GM12878 (cell line): ENCODE measurements at regions not wholly inside any gene's neighbourhood (a gene's known extent, or its start where the extent isn't known, plus 50 kb on each side); places are given as distances from the start of the nearest gene placed in this dataset.

Experiments
- ATAC-seq: fragments of 200-7000 bp; cut with Tn5 transposase; 3 replicates; pipeline ENCODE4 v1.9.1; 2020; ENCODE audit warnings: mild to moderate bottlenecking, moderate library complexity
- BruUV-seq: library from RNA; stranded (reverse); fragments of 400-500 nt; replicated peaks from 2 replicates; lab custom pipeline; 2021; lab: Mats Ljungman, UMichigan
- CTCF ChIA-PET: fragments of 300-600 bp; sonication (Branson Sonifier 250); formaldehyde crosslinking; extraction: SDS; loops from one replicate; lab custom pipeline; 2021; ENCODE audit warnings: inconsistent platforms; lab: Yijun Ruan, JAX
- POLR2A ChIA-PET: fragments of 350-600 bp; formaldehyde crosslinking; extraction: SDS; loops from one replicate; lab custom pipeline; 2021; ENCODE audit warnings: inconsistent platforms; lab: Charles Lee
- RAD21 ChIA-PET: fragments of 300-600 bp; sonication (Branson Sonifier 250); formaldehyde crosslinking; loops from one replicate; lab custom pipeline; 2023; ENCODE audit warnings: antibody characterized with exemption; ENCODE audit not compliant: unreplicated experiment; lab: Charles Lee
- SMC1A ChIA-PET: fragments of 300-600 bp; sonication (Branson Sonifier 250); formaldehyde crosslinking; loops from one replicate; lab custom pipeline; 2023; ENCODE audit not compliant: unreplicated experiment, uncharacterized antibody; lab: Charles Lee
- DNase-seq: peaks from one replicate; pipeline ENCODE4 v3.0.0-alpha.2; 2011; ENCODE audit warnings: low read depth, low spot score
- FAIRE-seq: peaks from 3 replicates; lab custom pipeline; 2011; peaks lifted over from hg19 to GRCh38; lab: Jason Lieb, UNC
- H2AFZ ChIP-seq: 2 replicates; pipeline ENCODE4 v1.6.0; 2011; ENCODE audit warnings: low read depth, low read length, control low read depth; ENCODE audit not compliant: control insufficient read depth
- H3K27ac ChIP-seq: 2 replicates; pipeline ENCODE4 v1.5.1; 2011; ENCODE audit warnings: control low read depth; ENCODE audit not compliant: control insufficient read depth, insufficient read depth
- H3K27me3 ChIP-seq, 2 experiments: replicated peaks in 1 of 2; 2 replicates each; pipeline versions ENCODE4 v1.6.0 to v1.6.1; 2011; ENCODE audit warnings: low read length in 1 of 2; ENCODE audit not compliant: control insufficient read depth in 2 of 2, insufficient read depth in 2 of 2
- H3K36me3 ChIP-seq, 2 experiments: 2 replicates each; pipeline ENCODE4 v1.5.1; 2011; ENCODE audit warnings: low read length in 1 of 2; ENCODE audit not compliant: control insufficient read depth in 2 of 2, insufficient read depth in 2 of 2
- H3K4me1 ChIP-seq: 2 replicates; pipeline ENCODE4 v1.6.1; 2011; ENCODE audit warnings: mild to moderate bottlenecking, low read length, moderate library complexity, mixed read lengths; ENCODE audit not compliant: control insufficient read depth, insufficient read depth
- H3K4me2 ChIP-seq: 2 replicates; pipeline ENCODE4 v1.6.0; 2011; ENCODE audit warnings: control low read depth; ENCODE audit not compliant: control insufficient read depth, insufficient read depth
- H3K4me3 ChIP-seq: fragments of 200-600 bp; sonication (generic); 2 replicates; pipeline ENCODE4 v1.5.1; 2016
- H3K79me2 ChIP-seq: 2 replicates; pipeline ENCODE4 v1.6.0; 2011; ENCODE audit warnings: low read length; ENCODE audit not compliant: control insufficient read depth, insufficient read depth
- H3K9ac ChIP-seq: 2 replicates; pipeline ENCODE4 v1.8.0; 2011; ENCODE audit warnings: low read length, control low read depth, mixed read lengths; ENCODE audit not compliant: control insufficient read depth, insufficient read depth
- H3K9me3 ChIP-seq: replicated peaks from 3 replicates; pipeline ENCODE4 v1.5.1; 2011; ENCODE audit warnings: mild to moderate bottlenecking, low read length; ENCODE audit not compliant: control insufficient read depth, insufficient read depth
- H4K20me1 ChIP-seq: 2 replicates; pipeline ENCODE4 v1.6.0; 2011; ENCODE audit not compliant: control insufficient read depth, insufficient read depth
- EGR1 ChIP-seq, 2 experiments: IDR thresholded peaks; 1 replicate in 1 of 2; 2 replicates in 1 of 2; pipeline ENCODE4 v1.6.1; 2011 to 2012; ENCODE audit warnings: low read depth in 2 of 2, low read length in 2 of 2, borderline replicate concordance in 1 of 2, mild to moderate bottlenecking in 1 of 2, moderate library complexity in 1 of 2
- FOS ChIP-seq: IDR thresholded peaks from 3 replicates; pipeline ENCODE4 v1.6.1; 2011; ENCODE audit warnings: borderline replicate concordance; ENCODE audit not compliant: insufficient read length; ENCODE audit errors: extremely low read depth
- GABPA ChIP-seq: IDR thresholded peaks from 2 replicates; pipeline ENCODE4 v1.6.1; 2014; ENCODE audit warnings: antibody characterized with exemption, low read depth, mild to moderate bottlenecking, inconsistent platforms
- HCFC1 ChIP-seq: fragments of 150-350 bp; IDR thresholded peaks from 2 replicates; pipeline ENCODE4 v1.6.1; 2014; ENCODE audit warnings: low read length
- IKZF2 ChIP-seq, 2 experiments: fragments of 450-650 bp; IDR thresholded peaks; 2 replicates each; pipeline ENCODE4 v1.6.1; 2017; ENCODE audit warnings: mild to moderate bottlenecking in 2 of 2, moderate library complexity in 2 of 2
- MEF2B ChIP-seq: fragments of 450-650 bp; IDR thresholded peaks from 2 replicates; pipeline ENCODE4 v1.6.1; 2018; ENCODE audit warnings: mild to moderate bottlenecking, moderate library complexity; ENCODE audit not compliant: partially characterized antibody, poor library complexity, severe bottlenecking
- NR2C1 ChIP-seq: fragments of 450-650 bp; IDR thresholded peaks from 2 replicates; pipeline ENCODE4 v1.6.1; 2017; ENCODE audit warnings: antibody characterized with exemption, mild to moderate bottlenecking, moderate library complexity
- POLR2AphosphoS5 ChIP-seq: IDR thresholded peaks from 2 replicates; pipeline ENCODE4 v1.6.1; 2011; ENCODE audit warnings: mild to moderate bottlenecking, low read length, inconsistent platforms
- SMAD1 ChIP-seq: fragments of 450-650 bp; IDR thresholded peaks from 2 replicates; pipeline ENCODE4 v1.6.1; 2018; ENCODE audit warnings: mild to moderate bottlenecking, low read depth; ENCODE audit not compliant: partially characterized antibody
- TCF12 ChIP-seq: IDR thresholded peaks from 2 replicates; pipeline ENCODE4 v1.6.1; 2011; ENCODE audit warnings: low read depth, mild to moderate bottlenecking, low read length
- WGBS: methylation state at CpG from one replicate; pipeline ENCODE4 v1.1.6; 2016; ENCODE audit warnings: low lambda C conversion rate; ENCODE audit not compliant: insufficient replicate concordance, insufficient coverage; ENCODE audit errors: missing lambda C conversion rate; 5-methylcytosine and 5-hydroxymethylcytosine counted together
- in situ Hi-C: fragments of 300-500 bp; cut with MboI; formaldehyde crosslinking; loops from 9 replicates; pipeline ENCODE4 v1.14.3; 2018; ENCODE audit warnings: mixed read lengths
- intact Hi-C: fragments of 100-400 bp; cut with micrococcal nuclease; formaldehyde crosslinking; loops from one replicate; pipeline ENCODE4 v1.14.2; 2022; ENCODE audit not compliant: unreplicated experiment
- TF ChIP-seq, protein P1 (sequence below): IDR thresholded peaks from 2 replicates; pipeline ENCODE4 v1.6.1; 2012; ENCODE audit warnings: low read depth, low read length, improper control_type of control experiment
- TF ChIP-seq, protein P2 (sequence below): fragments of 450-650 bp; IDR thresholded peaks from 2 replicates; pipeline ENCODE4 v1.6.1; 2016; ENCODE audit warnings: mild to moderate bottlenecking

DNA sequence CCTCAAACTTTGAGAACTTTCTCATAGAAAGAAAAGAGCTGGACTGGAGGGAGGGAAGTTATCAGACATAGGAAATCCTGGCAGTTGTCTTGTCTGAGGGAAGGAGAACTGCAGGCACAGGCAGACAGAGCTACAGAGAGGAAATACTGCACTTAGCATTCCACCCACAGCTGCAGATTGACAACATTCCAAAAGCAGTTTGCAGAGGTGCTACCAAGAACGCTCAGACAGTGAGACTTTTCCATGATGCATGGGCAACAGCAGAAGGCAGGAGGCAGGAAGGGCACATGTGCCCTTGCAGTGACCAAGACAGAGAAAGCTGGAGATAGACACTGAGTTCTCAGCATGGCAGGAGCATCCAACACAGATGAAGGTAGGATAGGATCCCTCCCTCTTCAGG lies 327.5 kb upstream of the ZNF462 start:
- no peaks in the 10 kb centered on the region for H3K36me3 ChIP-seq
- no peak overlapping the region for H3K4me2 ChIP-seq
- DNase-seq: no peak
- intact Hi-C loops: no loop called here
- in situ Hi-C loops: no loop called here
- no peak overlapping the region for H3K9ac ChIP-seq
- no peaks in the 10 kb centered on the region for H4K20me1 ChIP-seq
- no peak overlapping the region for H3K27ac ChIP-seq
- BruUV-seq: no TSS peak
- H3K27me3 ChIP-seq: no peaks in the 10 kb centered on the region
- no peak overlapping the region for H3K4me3 ChIP-seq
- ChIA-PET CTCF (interaction anchor here (0.6 kb wide), 1 partner anchor 68 kb away, joined by 3 read pairs; no protein-coding TSS in a partner anchor), POLR2A (no interaction called here), SMC1A (interaction anchor here (0.7 to 1.9 kb wide), 3 partner anchors 14 to 250 kb away, joined by 3 to 8 read pairs (median 3); no protein-coding TSS in a partner anchor), RAD21 (no interaction called here)
- no peak for FAIRE-seq
- no peaks in the 10 kb centered on the region for H3K4me1 ChIP-seq
- H3K9me3 ChIP-seq: no peaks in the 10 kb centered on the region
- ATAC-seq: no peak; the same call in 2 of the 3 replicates
- H3K79me2 ChIP-seq: no peaks in the 10 kb centered on the region
- H2AFZ ChIP-seq: no peak overlapping the region
- no peak for TF ChIP-seq NR2C1
- WGBS: 0% methylated on average over 1 of the region's 1 CpG

DNA sequence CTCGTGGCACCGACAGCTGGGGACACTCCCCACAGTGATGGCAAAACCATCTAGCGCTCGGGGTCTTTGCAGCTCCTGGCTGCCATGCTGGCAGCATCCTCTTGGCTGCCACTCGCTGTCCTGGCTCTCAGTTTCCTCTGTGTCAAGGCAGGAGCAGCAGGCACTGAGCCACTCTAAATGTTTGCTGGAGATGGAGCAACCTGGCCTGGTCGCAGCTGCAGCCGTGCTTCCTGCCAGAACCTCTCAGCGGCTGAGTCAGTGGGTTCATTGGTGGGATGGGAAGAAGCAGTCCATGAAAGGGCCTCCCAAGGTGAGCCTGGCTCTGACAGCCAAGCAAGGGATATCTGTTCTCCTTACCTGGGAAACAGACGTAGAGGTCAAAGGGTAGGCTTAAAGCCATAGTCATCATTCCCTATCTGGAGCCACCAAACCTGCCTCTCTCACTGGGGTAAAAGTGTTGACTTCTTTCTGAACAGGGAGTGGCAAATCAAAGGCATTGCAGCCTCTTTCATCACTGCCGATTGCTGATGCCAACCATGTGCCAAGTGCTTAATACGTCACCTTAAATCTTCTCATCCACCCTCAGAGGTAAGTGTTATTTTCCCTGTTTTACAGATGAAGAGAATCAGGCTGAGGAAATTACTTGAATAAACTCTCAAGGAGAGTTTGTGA lies 304.8 kb upstream of the ZNF462 start:
- H3K79me2 ChIP-seq: no peaks in the 10 kb centered on the region
- H3K4me1 ChIP-seq: no peaks in the 10 kb centered on the region
- 44% methylated on average over 11 of the region's 11 CpGs for whole genome bisulfite sequencing
- in situ Hi-C loops: no loop called here
- H3K4me3 ChIP-seq: no peak overlapping the region
- ATAC-seq (no peak), DNase-seq (no peak), FAIRE-seq (no peak)
- POLR2A ChIA-PET: no interaction called here
- no peaks in the 10 kb centered on the region for H4K20me1 ChIP-seq
- TF ChIP-seq, protein P1, sequence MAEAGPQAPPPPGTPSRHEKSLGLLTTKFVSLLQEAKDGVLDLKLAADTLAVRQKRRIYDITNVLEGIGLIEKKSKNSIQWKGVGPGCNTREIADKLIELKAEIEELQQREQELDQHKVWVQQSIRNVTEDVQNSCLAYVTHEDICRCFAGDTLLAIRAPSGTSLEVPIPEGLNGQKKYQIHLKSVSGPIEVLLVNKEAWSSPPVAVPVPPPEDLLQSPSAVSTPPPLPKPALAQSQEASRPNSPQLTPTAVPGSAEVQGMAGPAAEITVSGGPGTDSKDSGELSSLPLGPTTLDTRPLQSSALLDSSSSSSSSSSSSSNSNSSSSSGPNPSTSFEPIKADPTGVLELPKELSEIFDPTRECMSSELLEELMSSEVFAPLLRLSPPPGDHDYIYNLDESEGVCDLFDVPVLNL: no peak
- TF ChIP-seq GABPA: no peak
- no peak for TF ChIP-seq TCF12
- no peak for TF ChIP-seq POLR2AphosphoS5
- TF ChIP-seq EGR1 (IDR thresholded peaks at IDR 0.05; ENCODE audit: borderline replicate concordance in 1 of 2, low read depth in 2 of 2, low read length in 2 of 2): no peak
- no peak for TF ChIP-seq IKZF2 (IDR thresholded peaks at IDR 0.05)
- TF ChIP-seq, protein P2, sequence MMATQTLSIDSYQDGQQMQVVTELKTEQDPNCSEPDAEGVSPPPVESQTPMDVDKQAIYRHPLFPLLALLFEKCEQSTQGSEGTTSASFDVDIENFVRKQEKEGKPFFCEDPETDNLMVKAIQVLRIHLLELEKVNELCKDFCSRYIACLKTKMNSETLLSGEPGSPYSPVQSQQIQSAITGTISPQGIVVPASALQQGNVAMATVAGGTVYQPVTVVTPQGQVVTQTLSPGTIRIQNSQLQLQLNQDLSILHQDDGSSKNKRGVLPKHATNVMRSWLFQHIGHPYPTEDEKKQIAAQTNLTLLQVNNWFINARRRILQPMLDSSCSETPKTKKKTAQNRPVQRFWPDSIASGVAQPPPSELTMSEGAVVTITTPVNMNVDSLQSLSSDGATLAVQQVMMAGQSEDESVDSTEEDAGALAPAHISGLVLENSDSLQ: no peak
- no peak for TF ChIP-seq SMAD1
- no peak for TF ChIP-seq HCFC1
- no peak for TF ChIP-seq MEF2B
- TF ChIP-seq FOS: no peak
- SMC1A ChIA-PET: no interaction called here
- no TSS peak for BruUV-seq
- no peaks in the 10 kb centered on the region for H3K9me3 ChIP-seq
- no peak overlapping the region for H3K27ac ChIP-seq
- H3K36me3 ChIP-seq: no peaks in the 10 kb centered on the region
- no peak overlapping the region for H3K4me2 ChIP-seq
- RAD21 ChIA-PET: no interaction called here
- CTCF ChIA-PET: no interaction called here
- no peaks in the 10 kb centered on the region for H3K27me3 ChIP-seq
- H3K9ac ChIP-seq: no peak overlapping the region
- intact Hi-C loops: no loop called here
- no peak overlapping the region for H2AFZ ChIP-seq
